Adrenal gland (tissue), 5 donors: ENCODE measurements at regions not wholly inside any gene's neighbourhood (a gene's known extent, or its start where the extent isn't known, plus 50 kb on each side); places are given as distances from the start of the nearest gene placed in this dataset.

Experiments
- CTCF ChIP-seq, 6 experiments: fragments of 450-650 bp in 4 of 6; fragments of 200-600 bp in 2 of 6; sonication (generic) in 1 of 6; IDR thresholded peaks; 1 replicate in 5 of 6; 2 replicates in 1 of 6; pipeline versions ENCODE4 v1.5.1 to v1.8.0; 2016 to 2021; ENCODE audit warnings: antibody characterized with exemption in 6 of 6, mild to moderate bottlenecking in 2 of 6, moderate library complexity in 1 of 6
- POLR2A ChIP-seq, 2 donors: fragments of 450-650 bp; IDR thresholded peaks; one replicate each; pipeline ENCODE4 v1.6.1; 2017; ENCODE audit warnings: antibody characterized with exemption in 2 of 2, mild to moderate bottlenecking in 2 of 2, moderate library complexity in 1 of 2
- donor health status: DM: no; HTN: no; CAD: no.

GRCh38 chr3:43964640-43965039 is 273.9 kb downstream of the ABHD5 start:
- no peak for TF ChIP-seq CTCF (IDR thresholded peaks at IDR 0.05)
- no peak for TF ChIP-seq POLR2A (IDR thresholded peaks at IDR 0.05)
